GM21515 (cell line): ENCODE measurements at regions not wholly inside any gene's neighbourhood (a gene's known extent, or its start where the extent isn't known, plus 50 kb on each side); places are given as distances from the start of the nearest gene placed in this dataset.
A peak's percentile ranks its signal among the peaks of the same experiment; 100 is the strongest.
"Not testable (repeated sequence)": the region's sequence is repeated elsewhere in the genome, so short reads cannot be mapped to it uniquely, and the experiment has no call there.

ENCODE experiments used
- ATAC-seq: cut with Tn5 transposase; IDR thresholded peaks from one replicate; pipeline ENCODE4 v1.9.1; 2021; ENCODE audit not compliant: unreplicated experiment

DNA sequence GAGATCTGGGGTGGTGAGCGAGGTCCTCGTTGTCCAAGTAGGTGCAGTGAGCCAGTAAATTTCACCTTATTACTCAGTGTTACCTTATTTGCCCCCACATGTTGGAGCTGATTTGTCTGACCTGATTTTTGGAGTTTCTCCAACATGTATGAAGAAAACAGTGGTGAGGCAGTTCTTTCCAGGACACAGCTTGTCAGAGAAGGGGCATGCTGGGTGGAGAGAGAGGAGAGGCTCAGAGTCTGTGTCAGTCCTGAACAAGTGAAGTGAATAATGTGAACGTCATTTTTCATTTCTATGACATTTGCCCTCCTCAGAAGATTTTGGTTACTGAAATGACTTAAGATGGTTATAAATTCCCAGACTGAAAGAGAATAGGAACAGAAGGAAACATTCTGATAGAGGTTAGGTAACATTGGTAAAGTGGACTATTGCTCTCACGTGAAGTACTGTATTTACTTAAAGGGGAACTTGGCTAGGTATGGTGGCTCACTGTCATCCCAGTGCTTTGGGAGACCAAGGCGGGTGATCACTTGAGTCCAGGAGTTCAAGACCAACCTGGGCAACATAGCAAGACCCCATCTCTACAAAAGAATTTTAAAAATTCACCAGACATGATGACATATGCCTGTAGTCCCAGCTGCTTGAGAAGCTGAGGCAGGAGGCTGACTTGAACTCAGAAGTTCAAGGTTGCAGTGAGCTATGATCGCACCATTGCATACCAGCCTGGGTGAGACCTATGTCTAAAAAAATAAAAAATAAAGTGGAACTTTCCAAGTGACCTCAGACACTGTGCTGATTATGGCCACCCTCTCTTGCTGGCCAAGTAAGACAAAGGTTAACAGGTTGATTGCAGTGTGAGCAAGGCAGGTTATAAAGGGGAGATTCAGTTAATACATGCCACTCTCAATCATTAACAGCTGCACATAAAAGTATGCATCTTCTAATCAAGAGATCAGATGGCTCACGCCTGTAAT, 184.3 kb downstream of the EDN1 start:
- ATAC-seq, result no peak

GRCh38 chr6:12476484-12476883, 186.3 kb downstream of the EDN1 start:
- ATAC-seq, result no peak

DNA sequence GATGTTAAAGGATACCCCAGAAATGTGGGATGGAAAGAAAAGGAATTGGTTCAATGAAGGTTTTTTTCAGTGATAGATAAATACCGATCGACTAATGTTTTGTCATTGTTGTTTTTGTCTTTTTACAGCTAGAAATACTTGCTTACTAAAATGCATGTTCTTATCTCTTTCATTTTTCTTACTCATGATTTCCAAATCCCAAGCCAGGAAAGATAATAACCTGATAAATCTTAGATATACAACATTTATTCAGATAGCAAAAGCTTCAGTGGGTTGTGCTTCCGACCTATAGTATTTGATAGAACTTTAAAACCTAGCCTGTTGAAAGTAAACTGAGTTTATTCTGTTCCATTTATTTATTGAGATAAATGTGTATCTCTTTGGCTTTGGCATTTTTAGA, 187.5 kb downstream of the EDN1 start:
- ATAC-seq, result no peak

- ATAC-seq, result no peak
Observed at GRCh38 chr6:12478921-12479320, 188.8 kb downstream of the EDN1 start.

DNA sequence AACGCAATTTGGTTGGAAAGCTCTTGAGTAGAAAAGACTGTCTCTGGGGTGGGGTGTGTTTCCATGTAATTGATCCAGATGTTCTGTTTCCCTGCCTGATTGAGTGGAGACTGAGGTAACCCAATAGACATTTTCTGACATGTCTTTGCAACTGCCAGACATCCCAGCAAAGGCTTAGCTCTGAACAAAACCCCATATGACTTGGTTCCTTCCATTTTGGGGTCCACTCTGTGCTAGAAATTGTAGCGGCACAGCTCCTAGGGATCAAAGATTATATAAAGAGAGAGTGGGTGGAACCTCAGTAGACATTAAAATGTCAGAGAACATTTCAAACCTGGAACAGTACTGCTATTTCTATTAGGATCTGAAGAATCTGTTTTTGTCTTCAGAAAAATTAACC, 189.3 kb downstream of the EDN1 start:
- ATAC-seq, result no peak

DNA sequence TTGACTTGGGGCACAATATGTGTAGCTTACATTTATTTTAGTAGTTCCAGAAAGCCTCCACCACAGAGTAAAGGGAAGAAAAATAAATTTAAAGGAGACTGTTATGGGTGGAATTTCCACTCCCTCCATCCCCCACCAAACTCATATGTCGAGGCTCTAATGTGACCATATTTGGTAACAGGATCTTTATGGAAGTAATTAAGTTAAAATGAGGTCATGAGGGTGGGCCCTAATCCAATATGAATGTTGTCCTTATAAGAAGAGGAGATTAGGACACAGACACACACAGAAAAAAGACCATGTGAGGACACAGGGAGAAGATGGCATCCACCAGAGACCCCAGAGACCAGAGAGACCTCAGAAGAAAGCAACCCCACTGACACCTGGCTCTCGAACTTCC, 189.7 kb downstream of the EDN1 start:
- ATAC-seq, result no peak

- no peak for ATAC-seq
Observed at GRCh38 chr6:12480379-12480778, 190.2 kb downstream of the EDN1 start.

GRCh38 chr6:12481292-12481691, 191.1 kb downstream of the EDN1 start:
- no peak for ATAC-seq

DNA sequence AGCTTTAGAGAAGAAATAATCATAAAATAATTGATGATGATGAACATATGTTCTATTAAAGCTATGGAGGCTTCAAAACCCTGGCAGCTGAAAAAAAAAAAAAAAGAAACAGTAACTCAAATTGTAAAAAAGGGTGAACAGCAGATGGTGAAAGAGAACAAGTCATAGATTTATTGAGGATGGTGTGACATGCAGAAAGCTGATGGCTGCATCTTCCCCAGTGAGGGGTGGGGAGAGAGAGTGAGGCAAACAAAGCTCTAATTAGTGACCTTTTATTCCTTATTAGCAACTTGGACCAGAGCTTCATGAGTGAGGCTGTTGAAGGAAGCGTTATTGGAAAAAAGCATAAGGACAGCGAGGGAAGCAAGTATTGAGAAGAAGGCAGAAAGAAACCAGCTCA, 191.7 kb downstream of the EDN1 start:
- no peak for ATAC-seq

- ATAC-seq, result no peak
Observed at GRCh38 chr6:12482386-12483375, 192.5 kb downstream of the EDN1 start.

DNA sequence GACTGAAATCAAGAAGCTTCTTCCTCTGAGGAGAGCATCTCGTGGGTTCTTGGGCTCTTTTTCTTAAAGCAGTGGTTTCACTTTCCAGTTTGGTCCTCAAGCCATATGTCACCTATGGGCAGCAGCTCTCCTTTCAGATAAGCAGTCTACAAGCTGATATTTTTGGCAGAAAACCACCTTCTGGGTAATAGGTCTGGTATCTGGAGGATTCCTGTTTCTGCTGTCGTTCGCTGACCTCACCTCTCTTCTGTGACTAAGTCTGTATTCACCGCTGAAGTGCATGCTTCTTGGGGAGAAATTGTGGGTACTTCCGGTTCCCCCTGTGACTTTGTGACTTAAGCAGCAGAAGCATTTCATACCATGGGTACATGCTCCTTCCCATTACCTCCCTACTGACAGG, 193.6 kb downstream of the EDN1 start:
- ATAC-seq, result peak; percentile 87

- ATAC-seq, result no peak
Observed at GRCh38 chr6:12484519-12484918, 194.4 kb downstream of the EDN1 start.

DNA sequence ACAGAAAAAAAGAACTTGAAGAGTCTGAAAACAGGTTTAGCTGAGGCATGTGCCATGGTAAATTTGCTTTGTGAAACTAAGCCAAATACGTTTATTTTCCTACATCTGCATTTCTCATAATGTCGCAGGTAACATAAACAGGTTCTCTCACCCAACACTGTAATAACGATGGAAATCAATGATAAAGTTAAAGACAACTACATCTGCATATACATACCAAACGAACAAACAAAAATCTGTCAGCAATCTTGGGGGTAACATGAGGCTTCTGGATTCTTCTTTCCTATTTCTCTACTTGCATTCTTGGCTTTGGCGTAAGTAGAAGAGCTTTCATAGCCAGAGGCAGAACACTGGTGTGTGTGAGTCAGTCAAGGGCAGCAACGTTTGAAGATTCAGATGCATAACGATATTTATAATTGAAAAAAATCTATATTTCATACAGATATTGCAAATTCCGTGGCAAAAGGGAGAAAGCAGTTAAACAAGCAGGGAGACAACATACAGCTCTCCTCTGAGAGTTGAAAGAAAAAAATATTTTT, 195.1 kb downstream of the EDN1 start:
- ATAC-seq, result no peak

DNA sequence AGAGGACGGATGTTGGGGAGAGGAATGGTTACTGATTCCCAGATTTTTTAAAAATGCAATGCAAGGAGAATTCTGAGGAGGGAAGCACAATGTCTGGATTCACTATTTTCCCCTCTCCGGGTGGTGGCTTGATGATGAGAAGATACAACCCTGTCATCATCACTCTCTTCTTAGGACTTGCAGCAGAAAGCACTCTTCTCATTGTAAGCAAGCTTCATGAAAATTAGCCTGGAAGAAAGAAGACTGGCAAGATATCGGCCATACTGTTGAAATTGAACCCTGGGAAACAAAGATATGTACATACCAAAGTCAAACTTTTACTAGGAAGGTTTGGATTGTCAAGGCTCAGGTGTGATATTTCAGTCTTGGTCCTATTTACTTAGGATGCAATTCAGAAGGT, 195.7 kb downstream of the EDN1 start:
- no peak for ATAC-seq

DNA sequence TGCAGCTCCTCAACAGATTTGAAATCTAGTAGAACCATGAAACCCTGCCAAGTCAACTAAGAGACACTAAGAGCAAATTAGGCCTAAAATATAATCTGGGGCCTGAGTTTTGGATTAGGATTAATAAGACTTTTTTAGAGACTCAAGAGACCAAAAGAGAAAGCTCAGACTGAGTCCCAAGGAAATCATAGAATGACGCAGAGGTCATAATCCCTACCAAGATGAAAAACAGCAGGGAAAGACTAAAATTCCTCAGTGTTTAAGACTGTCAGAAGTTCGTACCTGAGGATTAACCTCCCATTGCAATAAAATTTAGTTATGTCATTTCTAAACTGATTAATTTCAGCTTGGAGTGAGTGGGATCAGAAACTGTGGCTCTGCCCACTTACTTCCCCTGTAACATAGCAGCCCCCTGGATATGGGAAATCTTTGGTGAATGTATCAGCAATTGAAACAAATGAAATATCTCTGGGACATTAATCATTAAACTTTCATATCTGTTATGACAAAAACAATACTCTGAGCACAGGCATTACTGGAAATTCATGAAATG, 200.3 kb downstream of the EDN1 start:
- ATAC-seq, result no peak

DNA sequence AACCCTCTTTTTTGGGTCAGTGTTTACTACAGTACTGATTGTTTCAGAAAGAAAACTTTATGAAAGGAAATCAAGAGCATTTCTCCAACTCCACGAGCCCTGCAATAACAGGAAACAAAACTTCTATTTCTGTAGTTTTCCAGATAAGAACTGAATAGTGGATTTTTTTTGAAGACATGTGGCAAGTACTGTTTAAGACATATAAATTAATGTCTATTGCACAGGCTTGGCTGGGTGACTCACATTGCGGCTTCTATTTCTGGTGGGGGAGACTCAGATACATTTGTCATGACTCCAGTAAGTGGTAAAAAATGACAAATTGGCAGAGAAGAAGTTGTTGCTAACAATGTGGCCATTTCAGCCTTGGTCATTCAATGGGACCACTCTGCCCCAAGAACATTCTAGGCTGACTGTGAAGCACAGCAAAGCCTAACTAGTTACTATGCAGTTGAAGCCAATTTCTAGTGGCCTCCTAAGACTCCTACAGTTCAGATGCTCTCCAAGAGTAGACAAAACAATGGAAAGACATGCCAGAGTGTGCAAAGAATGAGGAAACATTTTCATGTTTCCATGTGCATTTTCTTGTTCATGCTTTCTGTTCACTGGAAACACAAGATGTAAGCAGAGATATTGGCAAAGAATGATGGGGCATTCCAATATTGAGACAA, 200.9 kb downstream of the EDN1 start:
- ATAC-seq, result no peak

- ATAC-seq, result not testable (repeated sequence)
Observed at GRCh38 chr6:12492929-12493328, 202.8 kb downstream of the EDN1 start.

DNA sequence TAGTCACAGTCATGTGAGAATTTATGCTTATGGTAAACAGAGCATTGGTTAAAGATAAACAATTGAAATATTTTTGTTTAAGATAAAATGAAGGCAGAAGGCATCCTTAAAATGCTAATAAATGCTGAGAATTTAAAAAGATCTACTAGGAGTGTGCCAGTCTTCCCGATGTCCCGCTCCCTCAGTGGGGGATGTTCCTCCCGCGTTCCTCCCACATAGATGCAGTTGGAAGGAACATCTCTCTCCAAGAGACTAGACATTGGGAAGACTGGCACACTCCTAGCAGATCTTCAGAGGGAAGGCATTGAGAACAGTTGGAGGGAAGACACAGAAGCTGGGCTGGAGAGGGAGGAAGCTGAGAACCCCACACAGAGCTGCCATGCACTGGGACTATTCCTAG, 203.3 kb downstream of the EDN1 start:
- ATAC-seq, result no peak

GRCh38 chr6:12494161-12494560, 204.0 kb downstream of the EDN1 start:
- no peak for ATAC-seq

GRCh38 chr6:12501990-12502389, 211.8 kb downstream of the EDN1 start:
- no peak for ATAC-seq
